PC-9 (cell line): ENCODE measurements at regions not wholly inside any gene's neighbourhood (a gene's known extent, or its start where the extent isn't known, plus 50 kb on each side); places are given as distances from the start of the nearest gene placed in this dataset.

Source experiments
- BruUV-seq: library from RNA; stranded (reverse); fragments of 400-500 nt; replicated peaks from 2 replicates; lab custom pipeline; 2021; lab: Mats Ljungman, UMichigan
- CTCF ChIA-PET: fragments of 300-600 bp; sonication (Branson Sonifier 250); formaldehyde crosslinking; loops from one replicate; lab custom pipeline; 2022; ENCODE audit warnings: antibody characterized with exemption; lab: Charles Lee
- POLR2A ChIA-PET: fragments of 300-600 bp; sonication (Branson Sonifier 250); formaldehyde crosslinking; loops from one replicate; lab custom pipeline; 2022; ENCODE audit warnings: antibody characterized with exemption; ENCODE audit not compliant: unreplicated experiment; lab: Charles Lee
- DNase-seq, 2 experiments: peaks; one replicate each; pipeline versions ENCODE4 v3.0.0 to v3.0.0-alpha.2; 2015 to 2022; ENCODE audit warnings: mixed read lengths in 1 of 2
- H2AFZ ChIP-seq: fragments of 200-600 bp; sonication (generic); 2 replicates; pipeline ENCODE4 v1.8.1; 2017; ENCODE audit warnings: antibody characterized with exemption
- H3F3A ChIP-seq: fragments of 200-600 bp; sonication (generic); 2 replicates; pipeline ENCODE4 v1.8.1; 2017; ENCODE audit warnings: antibody characterized with exemption, mild to moderate bottlenecking, low read depth; ENCODE audit not compliant: insufficient read depth
- H3K27ac ChIP-seq: fragments of 200-600 bp; sonication (generic); 2 replicates; pipeline ENCODE4 v1.6.1; 2016; ENCODE audit warnings: mixed run types
- H3K27me3 ChIP-seq: fragments of 200-600 bp; sonication (generic); 2 replicates; pipeline ENCODE4 v1.6.1; 2016; ENCODE audit warnings: low read depth, mixed run types; ENCODE audit not compliant: insufficient read depth
- H3K36me3 ChIP-seq: fragments of 200-600 bp; sonication (generic); 2 replicates; pipeline ENCODE4 v1.6.1; 2016; ENCODE audit warnings: low read depth, mixed run types
- H3K4me1 ChIP-seq: fragments of 200-600 bp; sonication (generic); replicated peaks from 2 replicates; pipeline ENCODE4 v1.6.1; 2016; ENCODE audit warnings: mixed run types; ENCODE audit not compliant: insufficient read depth
- H3K4me2 ChIP-seq: fragments of 200-600 bp; sonication (generic); 2 replicates; pipeline ENCODE4 v1.6.1; 2017; ENCODE audit warnings: mixed run types
- H3K4me3 ChIP-seq: fragments of 200-600 bp; sonication (generic); 2 replicates; pipeline ENCODE4 v1.6.1; 2016; ENCODE audit warnings: mixed run types
- H3K79me2 ChIP-seq: fragments of 200-600 bp; sonication (generic); 2 replicates; pipeline ENCODE4 v1.6.1; 2017; ENCODE audit warnings: low read depth, mixed run types
- H3K9me2 ChIP-seq: fragments of 200-600 bp; sonication (generic); 2 replicates; pipeline ENCODE4 v1.8.1; 2017; ENCODE audit warnings: mild to moderate bottlenecking; ENCODE audit not compliant: insufficient read depth
- H3K9me3 ChIP-seq: fragments of 200-600 bp; sonication (generic); 2 replicates; pipeline ENCODE4 v1.8.1; 2016; ENCODE audit warnings: low read depth; ENCODE audit not compliant: insufficient read depth
- H4K20me1 ChIP-seq: fragments of 200-600 bp; sonication (generic); 2 replicates; pipeline ENCODE4 v1.8.1; 2017; ENCODE audit not compliant: insufficient read depth
- EZH2 ChIP-seq: fragments of 200-600 bp; sonication (generic); IDR thresholded peaks from 2 replicates; pipeline ENCODE4 v1.8.0; 2017; ENCODE audit warnings: antibody characterized with exemption, low read depth
- intact Hi-C: fragments of 100-400 bp; cut with micrococcal nuclease; formaldehyde crosslinking; loops from one replicate; pipeline ENCODE4 v1.10.0; 2022; ENCODE audit not compliant: unreplicated experiment
- TF ChIP-seq, protein P1 (sequence below): fragments of 200-600 bp; sonication (generic); conservative IDR thresholded peaks from 2 replicates; pipeline ENCODE4 v1.6.1; 2017; ENCODE audit warnings: mixed run types, antibody characterized with exemption, mild to moderate bottlenecking, moderate library complexity

GRCh38 chr4:161329852-161330251 lies 833.9 kb downstream of the FSTL5 start:
- POLR2A ChIA-PET: no interaction called here
- H3K79me2 ChIP-seq: no peaks in the 10 kb centered on the region
- no peaks in the 10 kb centered on the region for H3F3A ChIP-seq
- no peaks in the 10 kb centered on the region for H3K27me3 ChIP-seq
- H4K20me1 ChIP-seq: no peaks in the 10 kb centered on the region
- no peaks in the 10 kb centered on the region for H3K9me3 ChIP-seq
- no peak for TF ChIP-seq EZH2
- TF ChIP-seq, protein P1, sequence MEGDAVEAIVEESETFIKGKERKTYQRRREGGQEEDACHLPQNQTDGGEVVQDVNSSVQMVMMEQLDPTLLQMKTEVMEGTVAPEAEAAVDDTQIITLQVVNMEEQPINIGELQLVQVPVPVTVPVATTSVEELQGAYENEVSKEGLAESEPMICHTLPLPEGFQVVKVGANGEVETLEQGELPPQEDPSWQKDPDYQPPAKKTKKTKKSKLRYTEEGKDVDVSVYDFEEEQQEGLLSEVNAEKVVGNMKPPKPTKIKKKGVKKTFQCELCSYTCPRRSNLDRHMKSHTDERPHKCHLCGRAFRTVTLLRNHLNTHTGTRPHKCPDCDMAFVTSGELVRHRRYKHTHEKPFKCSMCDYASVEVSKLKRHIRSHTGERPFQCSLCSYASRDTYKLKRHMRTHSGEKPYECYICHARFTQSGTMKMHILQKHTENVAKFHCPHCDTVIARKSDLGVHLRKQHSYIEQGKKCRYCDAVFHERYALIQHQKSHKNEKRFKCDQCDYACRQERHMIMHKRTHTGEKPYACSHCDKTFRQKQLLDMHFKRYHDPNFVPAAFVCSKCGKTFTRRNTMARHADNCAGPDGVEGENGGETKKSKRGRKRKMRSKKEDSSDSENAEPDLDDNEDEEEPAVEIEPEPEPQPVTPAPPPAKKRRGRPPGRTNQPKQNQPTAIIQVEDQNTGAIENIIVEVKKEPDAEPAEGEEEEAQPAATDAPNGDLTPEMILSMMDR: no peak
- CTCF ChIA-PET: no interaction called here
- H3K4me2 ChIP-seq: no peak overlapping the region
- no peak overlapping the region for H2AFZ ChIP-seq
- no peak overlapping the region for H3K27ac ChIP-seq
- no TSS peak for BruUV-seq
- no peaks in the 10 kb centered on the region for H3K36me3 ChIP-seq
- DNase-seq: no peak
- no peak overlapping the region for H3K4me3 ChIP-seq
- H3K9me2 ChIP-seq: no peaks in the 10 kb centered on the region
- intact Hi-C loops: no loop called here
- no peaks in the 10 kb centered on the region for H3K4me1 ChIP-seq

- no peak overlapping the region for H3K4me2 ChIP-seq
- H3K27ac ChIP-seq: no peak overlapping the region
- no peaks in the 10 kb centered on the region for H3K4me1 ChIP-seq
- H3F3A ChIP-seq: no peaks in the 10 kb centered on the region
- H3K79me2 ChIP-seq: no peaks in the 10 kb centered on the region
- TF ChIP-seq EZH2: no peak
- TF ChIP-seq, protein P1: no peak
- ChIA-PET POLR2A (no interaction called here), CTCF (no interaction called here)
- H3K27me3 ChIP-seq: no peaks in the 10 kb centered on the region
- H3K9me3 ChIP-seq: no peaks in the 10 kb centered on the region
- no TSS peak for BruUV-seq
- H3K4me3 ChIP-seq: no peak overlapping the region
- H3K36me3 ChIP-seq: no peaks in the 10 kb centered on the region
- intact Hi-C loops: loop anchor here (5.0 kb wide), 1 partner anchor 846 kb away; no protein-coding TSS in a partner anchor
- H4K20me1 ChIP-seq: no peaks in the 10 kb centered on the region
- H3K9me2 ChIP-seq: no peaks in the 10 kb centered on the region
- no peak overlapping the region for H2AFZ ChIP-seq
- DNase-seq: no peak
Observed at GRCh38 chr4:161321706-161322105, 842.1 kb downstream of the FSTL5 start.

DNA sequence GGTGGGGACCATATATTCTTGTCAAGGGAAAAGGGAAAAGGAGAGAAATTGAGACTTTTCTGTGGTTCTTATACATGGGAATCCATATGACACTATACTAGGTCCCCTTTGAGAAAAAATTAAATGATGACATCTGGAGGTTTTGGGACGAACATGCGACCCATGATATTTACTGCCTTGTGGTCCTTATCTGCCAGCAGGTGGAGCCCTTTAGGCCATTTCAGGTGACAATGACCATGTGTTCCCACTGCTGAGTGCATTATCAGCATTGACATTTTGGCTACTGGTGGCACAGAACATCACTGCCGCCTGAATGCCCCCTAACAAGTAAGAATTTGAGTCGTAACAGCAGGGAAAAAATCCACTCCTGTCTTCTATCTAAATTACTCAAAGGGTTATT lies 843.4 kb downstream of the FSTL5 start:
- Histone ChIP-seq H2AFZ (no peak overlapping the region), H3K4me1 (no peaks in the 10 kb centered on the region), H3F3A (no peaks in the 10 kb centered on the region), H3K4me2 (no peak overlapping the region), H3K9me3 (no peaks in the 10 kb centered on the region), H3K79me2 (no peaks in the 10 kb centered on the region), H3K9me2 (no peaks in the 10 kb centered on the region), H3K36me3 (no peaks in the 10 kb centered on the region), H4K20me1 (no peaks in the 10 kb centered on the region), H3K27me3 (no peaks in the 10 kb centered on the region), H3K4me3 (no peak overlapping the region), H3K27ac (no peak overlapping the region)
- POLR2A ChIA-PET: no interaction called here
- intact Hi-C loops: loop anchor here (5.0 kb wide), 1 partner anchor 847 kb away; no protein-coding TSS in a partner anchor
- DNase-seq: peak in 1 of 2 experiments; percentile 8
- no TSS peak for BruUV-seq
- no peak for TF ChIP-seq EZH2
- TF ChIP-seq, protein P1: peak; percentile 55
- CTCF ChIA-PET: no interaction called here
